Putamen (tissue), 1 donor: ENCODE measurements at regions not wholly inside any gene's neighbourhood (a gene's known extent, or its start where the extent isn't known, plus 50 kb on each side); places are given as distances from the start of the nearest gene placed in this dataset.
"Not testable (repeated sequence)": the region's sequence is repeated elsewhere in the genome, so short reads cannot be mapped to it uniquely, and the experiment has no call there.

ENCODE experiments used
- DNase-seq: peaks from one replicate; pipeline ENCODE4 v3.0.0-alpha.2; 2016; ENCODE audit warnings: low spot score

- no peak for DNase-seq
Observed at GRCh38 chr1:101152633-101153032, 84.2 kb upstream of the S1PR1 start.

DNA sequence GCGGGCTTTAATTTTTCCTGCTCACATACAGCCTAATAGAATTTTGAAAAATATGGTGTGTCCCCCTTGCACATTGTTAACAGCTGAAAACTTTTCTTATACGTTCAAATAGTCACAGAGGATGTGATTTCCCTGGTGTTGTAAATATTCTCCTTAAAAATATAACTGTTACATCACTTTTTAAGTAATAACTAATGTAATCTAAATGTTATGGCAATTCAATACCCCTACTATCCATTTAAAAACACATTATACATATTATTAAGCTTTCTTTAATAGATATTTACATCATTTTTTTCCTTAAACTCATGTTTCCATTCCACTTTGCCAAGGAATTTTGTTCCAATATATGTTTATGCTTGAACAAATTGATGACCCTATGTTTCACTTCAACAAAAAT lies 85.5 kb upstream of the S1PR1 start:
- no peak for DNase-seq

DNA sequence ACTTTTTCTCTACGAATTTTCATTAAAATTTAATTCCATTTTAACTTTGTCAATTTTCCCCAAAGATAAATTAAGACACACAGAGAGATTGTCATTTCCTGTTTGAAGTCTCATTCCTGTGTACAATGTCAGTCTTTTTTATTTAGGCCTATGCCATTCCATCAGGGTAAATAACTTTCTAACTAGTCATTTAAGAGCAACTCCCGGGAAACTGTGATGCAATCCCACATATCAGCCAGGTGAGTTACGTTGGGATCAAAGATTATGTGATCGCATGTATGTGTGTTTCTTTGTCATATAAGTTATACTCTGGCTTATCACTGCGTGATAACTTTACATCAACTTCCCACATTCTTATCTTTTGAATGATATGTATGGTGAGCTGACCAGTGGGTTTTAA lies 86.1 kb upstream of the S1PR1 start:
- DNase-seq = no peak

- DNase-seq = no peak
Observed at GRCh38 chr1:101150266-101150665, 86.6 kb upstream of the S1PR1 start.

DNA sequence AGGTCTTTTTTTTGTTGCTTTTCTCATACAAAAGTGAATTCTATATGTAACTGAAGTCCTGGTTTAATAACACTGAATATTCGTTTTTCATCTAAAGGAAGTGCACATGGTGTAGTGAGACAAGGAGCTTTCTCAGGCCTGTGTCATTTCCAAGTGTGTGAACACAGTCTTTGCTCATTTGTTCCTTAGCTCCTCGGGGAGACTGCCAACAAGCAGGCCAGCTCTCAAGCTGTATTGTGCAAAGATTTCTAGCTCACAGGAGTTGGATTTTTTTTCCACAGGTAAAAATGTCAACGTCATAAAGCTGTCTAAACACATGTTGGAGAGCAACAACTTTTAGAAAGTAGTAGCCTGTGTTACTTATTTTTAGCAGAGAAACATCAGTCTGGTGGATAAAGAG lies 87.8 kb upstream of the S1PR1 start:
- DNase-seq = peak; percentile 23

- DNase-seq = no peak
Observed at GRCh38 chr1:101147381-101147780, 89.4 kb upstream of the S1PR1 start.

DNA sequence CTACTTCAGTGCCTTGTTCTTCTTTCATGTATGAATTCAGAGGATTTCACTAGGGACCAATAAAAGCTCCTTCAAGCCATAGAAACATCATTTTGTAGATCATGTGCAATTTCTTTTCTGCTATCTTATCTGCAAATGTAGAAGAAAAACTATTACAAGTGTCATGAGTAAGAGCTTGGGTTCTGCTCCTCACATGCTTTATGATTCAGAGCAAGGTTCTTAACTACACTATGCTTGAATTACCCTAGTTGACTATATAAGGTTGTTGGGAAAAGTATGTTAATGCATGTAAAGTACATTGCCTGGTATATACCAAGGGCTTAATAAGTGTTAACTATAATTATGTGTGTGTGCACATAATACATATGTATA lies 91.4 kb upstream of the S1PR1 start:
- DNase-seq = no peak

DNA sequence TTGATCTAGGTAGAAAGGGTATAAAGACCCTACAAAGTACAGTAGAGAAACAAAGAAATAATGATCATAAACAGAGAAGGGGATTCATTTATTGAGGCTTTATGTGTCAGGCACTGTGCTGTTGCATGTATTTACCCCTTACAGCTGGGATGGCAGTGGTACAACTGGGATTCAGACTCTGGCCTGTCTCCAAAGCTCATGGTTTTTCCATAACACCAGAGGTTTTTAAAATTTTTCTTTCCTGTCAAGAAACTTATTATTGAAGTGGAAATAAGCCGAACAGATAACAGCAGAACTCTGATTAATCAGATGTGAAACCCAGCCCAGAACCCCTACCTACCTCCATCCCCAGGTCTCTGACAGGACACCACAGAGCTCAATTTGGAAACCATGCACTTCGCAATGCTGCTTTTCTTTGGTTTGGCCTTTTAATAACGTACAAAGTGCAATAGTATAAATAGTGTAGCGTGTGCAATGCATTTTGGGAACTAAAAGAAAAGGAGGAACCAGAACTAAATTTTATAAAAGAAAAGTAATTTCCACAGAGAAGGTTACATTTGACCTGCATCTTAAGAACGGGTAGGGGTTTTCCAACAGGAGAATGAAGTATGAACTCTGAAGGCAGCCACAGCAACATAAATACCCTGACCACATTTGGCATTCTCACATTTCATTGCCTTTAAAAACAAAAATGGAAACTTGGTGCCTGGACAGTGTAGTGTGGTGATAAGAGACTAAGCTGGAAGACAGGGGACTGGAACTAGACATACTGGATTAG lies 92.0 kb upstream of the S1PR1 start:
- no peak for DNase-seq

DNA sequence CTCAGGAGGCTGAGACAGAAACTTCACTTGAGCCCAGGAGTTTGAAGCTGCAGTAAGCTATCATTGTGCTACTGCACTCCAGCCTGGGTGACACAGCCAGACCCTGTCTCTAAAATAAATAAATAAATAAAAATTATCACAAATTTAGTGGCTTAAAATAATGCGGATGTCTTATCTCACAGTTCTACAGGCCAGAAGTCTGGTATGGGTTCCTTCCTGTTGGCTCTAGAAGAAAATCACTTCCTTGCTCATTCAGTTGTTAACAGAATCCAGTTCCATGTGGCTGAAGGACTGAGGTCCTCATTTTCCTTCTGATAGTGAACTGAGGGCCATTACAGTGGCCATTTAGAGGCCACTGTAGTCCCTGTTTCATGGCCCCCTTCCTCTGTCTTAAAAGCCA lies 94.6 kb upstream of the S1PR1 start:
- no peak for DNase-seq

- DNase-seq = no peak
Observed at GRCh38 chr1:101141376-101141775, 95.4 kb upstream of the S1PR1 start.

DNA sequence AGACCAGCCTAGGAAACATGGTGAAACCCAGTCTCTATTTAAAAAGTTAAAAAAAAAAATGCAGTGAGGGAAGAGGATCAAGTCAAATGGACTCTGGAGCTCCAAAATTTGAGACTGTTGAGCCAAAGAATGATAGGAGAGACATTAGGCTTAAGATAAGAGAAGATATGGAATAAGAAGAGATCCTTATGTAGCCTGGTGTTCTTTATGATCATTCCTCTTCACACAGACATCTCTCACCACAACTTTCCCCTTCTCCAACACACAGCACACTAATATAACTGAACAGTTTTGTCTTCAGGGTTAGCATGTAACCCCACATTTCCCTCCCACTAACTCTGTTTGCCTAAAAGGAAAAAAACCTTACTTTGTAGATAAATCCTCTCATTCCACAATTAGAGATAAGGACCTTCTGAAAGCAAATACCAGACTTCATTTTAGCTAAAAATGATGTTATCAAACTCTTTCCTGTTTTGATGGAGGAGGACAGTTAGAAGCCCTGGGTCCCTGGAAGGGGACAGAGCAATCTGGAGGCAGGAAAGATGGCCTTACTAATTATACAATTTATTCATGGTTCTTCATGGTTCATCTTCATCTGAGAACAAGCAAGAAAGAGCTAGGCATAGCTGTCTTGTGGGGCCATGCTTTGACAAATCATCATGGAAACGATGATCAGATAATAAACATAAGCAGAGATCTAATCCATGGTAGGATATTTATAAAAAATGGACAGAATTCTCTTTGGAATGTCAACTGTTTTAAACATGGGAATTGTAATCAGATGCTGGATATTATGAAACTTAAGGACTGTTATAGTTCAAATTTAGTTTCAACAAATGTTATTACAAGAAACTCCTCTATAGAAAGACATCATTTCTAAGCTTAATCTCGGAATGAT lies 96.7 kb upstream of the S1PR1 start:
- no peak for DNase-seq

DNA sequence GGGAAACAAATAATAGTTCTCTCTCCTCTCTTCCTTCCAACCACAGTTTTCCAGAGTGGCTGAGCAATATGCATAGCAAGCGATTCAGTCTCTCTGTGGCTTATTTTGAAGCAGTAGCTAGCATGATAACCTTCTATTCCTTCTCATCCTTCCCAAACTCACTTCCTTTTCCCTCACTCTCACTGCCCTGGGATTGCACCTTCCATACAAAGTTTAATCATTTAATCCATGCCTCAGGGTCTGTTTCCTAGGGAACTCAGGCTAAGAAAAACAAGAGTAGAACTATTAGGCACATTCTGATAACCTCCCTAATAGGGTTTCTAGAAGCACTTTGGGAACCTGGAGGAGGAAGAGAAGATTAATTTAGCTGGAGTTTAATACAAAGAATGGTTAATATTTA lies 97.7 kb upstream of the S1PR1 start:
- DNase-seq = no peak

- no peak for DNase-seq
Observed at GRCh38 chr1:101137144-101138126, 99.4 kb upstream of the S1PR1 start.

- no peak for DNase-seq
Observed at GRCh38 chr1:101136739-101137138, 100.1 kb upstream of the S1PR1 start.

DNA sequence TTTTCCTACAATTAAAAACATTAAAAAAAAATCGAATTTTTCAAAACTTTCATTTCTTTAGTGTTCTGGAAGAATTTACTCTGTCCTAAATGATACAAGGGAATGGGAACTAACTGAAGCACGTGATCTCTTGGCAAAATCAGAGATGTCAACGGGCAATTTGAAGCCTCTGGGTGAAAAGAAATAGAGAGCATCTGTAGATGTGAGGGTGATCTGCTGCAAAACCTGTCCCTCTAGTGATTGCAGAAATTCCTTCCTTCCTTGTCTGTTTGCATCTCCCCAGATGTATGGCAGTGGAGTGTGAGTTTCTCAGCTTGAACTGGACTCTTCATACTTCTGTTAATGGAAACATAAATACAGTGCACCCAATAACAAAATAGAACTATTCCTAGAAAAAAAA lies 100.5 kb upstream of the S1PR1 start:
- DNase-seq = no peak

DNA sequence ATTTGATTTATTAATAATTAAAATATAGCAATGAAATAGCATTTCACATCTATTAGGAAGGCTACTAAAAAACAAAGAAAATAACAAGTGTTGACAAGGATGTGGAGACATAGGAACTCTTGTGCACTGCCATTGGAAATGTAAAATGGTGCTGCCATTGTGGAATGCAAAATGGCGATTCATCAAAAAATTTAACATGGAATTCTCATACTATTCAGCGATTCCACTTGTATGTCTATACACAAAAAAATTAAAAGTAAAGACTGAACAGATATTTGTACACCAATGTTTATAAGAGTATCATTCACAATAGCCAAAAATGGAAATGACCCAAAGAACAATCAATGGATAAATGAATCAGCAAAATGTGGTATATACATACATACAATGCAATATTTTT lies 101.3 kb upstream of the S1PR1 start:
- no peak for DNase-seq

DNA sequence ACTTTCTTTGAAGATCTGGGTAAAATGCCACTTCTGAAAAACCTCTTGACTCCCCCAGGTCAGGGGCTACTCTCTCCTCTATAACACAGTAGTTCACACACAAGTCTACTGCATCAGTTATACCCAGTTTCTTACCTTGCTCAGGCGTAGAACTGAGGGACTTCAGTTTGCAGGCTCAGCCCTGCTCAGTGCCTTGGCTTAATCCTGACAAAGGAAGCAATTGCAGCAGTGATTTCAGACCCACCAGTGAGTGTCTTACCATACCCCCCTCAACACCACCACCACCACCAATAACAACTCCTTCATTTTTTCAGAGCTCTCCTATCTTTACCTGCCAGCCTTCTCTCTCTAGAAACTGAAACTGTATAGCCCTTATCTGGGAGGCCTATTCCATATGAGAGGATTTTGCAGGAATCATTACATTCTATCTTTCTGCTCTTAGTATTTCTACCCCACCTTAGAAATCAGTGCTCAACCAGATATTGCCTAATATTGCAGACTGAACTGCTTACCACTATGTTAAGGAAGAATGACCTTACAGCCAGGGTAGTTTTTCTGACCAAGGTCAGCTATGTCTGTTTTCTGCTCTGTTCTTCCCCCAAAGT lies 105.5 kb upstream of the S1PR1 start:
- DNase-seq = no peak

- DNase-seq = no peak
Observed at GRCh38 chr1:101130673-101131072, 105.1 kb upstream of the DPH5 start.

- no peak for DNase-seq
Observed at GRCh38 chr1:101128846-101129245, 103.3 kb upstream of the DPH5 start.

- DNase-seq = no peak
Observed at GRCh38 chr1:101128211-101128727, 102.7 kb upstream of the DPH5 start.

DNA sequence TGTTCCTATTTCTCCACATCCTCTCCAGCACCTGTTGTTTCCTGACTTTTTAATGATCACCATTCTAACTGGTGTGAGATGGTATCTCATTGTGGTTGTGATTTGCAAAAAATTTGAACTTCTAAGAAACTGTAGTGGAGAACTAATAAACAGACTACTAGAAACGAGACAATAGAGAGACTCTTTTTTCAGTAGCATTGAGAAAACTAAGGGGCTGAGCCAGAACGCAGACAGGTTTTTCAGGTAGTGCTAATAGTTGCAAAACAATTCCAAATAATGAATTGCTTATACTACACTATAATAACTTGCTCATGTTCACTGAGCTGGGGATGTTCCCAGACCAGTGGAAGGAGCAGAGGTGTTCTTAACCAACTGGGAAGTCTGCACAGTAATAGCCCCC lies 98.8 kb upstream of the DPH5 start:
- no peak for DNase-seq

DNA sequence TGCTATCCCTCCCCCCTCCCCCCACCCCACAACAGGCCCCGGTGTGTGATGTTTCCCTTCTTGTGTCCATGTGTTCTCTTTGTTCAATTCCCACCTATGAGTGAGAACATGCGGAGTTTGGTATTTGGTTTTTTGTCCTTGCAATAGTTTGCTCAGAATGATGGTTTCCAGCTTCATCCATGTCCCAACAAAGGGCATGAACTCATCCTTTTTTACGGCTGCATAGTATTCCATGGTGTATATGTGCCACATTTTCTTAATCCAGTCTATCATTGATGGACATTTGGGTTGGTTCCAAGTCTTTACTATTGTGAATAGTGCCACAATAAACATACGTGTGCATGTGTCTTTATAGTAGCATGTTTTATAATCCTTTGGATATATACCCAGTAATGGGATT lies 98.3 kb upstream of the DPH5 start:
- not testable (repeated sequence) for DNase-seq
